Urinary bladder (tissue), 3 donors: ENCODE measurements at regions not wholly inside any gene's neighbourhood (a gene's known extent, or its start where the extent isn't known, plus 50 kb on each side); places are given as distances from the start of the nearest gene placed in this dataset.
"Not testable (repeated sequence)": the region's sequence is repeated elsewhere in the genome, so short reads cannot be mapped to it uniquely, and the experiment has no call there.

Experiments used
- DNase-seq: peaks from one replicate; pipeline ENCODE4 v3.0.0-alpha.2; 2015; ENCODE audit errors: extremely low spot score
- H3K27ac ChIP-seq: one replicate; pipeline ENCODE4 v1.5.1; 2013; ENCODE audit warnings: low read depth, mild to moderate bottlenecking, moderate library complexity
- H3K36me3 ChIP-seq: one replicate; pipeline ENCODE4 v1.6.1; 2013; ENCODE audit warnings: mild to moderate bottlenecking, moderate library complexity; ENCODE audit not compliant: insufficient read depth
- H3K4me1 ChIP-seq: one replicate; pipeline ENCODE4 v1.6.1; 2013; ENCODE audit warnings: mild to moderate bottlenecking, moderate library complexity; ENCODE audit not compliant: insufficient read depth
- H3K4me3 ChIP-seq: one replicate; pipeline ENCODE4 v1.5.1; 2013; ENCODE audit warnings: low read depth, low read length
- WGBS: extraction: QIAGEN DNeasy Blood & Tissue Kit; methylation state at CpG from one replicate; pipeline ENCODE4 v1.1.7; 2013; 5-methylcytosine and 5-hydroxymethylcytosine counted together
- donor health status: healthy with polysubstance abuse.
- donor health status: healthy.

DNA sequence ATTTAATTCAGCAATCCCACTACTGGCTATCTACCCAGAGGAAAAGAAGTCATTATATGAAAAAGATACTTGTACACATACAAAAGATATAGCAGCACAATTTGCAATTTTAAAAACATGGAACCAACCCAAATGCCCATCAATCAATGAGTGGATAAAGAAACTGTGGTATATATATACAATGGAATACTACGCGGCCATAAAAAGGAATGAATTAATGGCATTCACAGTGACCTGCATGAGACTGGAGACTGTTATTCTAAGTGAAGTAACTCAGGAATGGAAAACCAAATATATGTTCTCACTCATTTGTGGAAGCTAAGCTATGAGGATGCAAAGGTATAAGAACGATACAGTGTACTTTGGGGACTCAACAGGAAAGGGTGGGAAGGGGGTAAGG is 102.8 kb upstream of the KCNMA1 start:
- not testable (repeated sequence) for H3K36me3 ChIP-seq, DNase-seq, H3K4me1 ChIP-seq, H3K27ac ChIP-seq, H3K4me3 ChIP-seq
- 98% methylated on average over 3 of the region's 3 CpGs for WGBS

DNA sequence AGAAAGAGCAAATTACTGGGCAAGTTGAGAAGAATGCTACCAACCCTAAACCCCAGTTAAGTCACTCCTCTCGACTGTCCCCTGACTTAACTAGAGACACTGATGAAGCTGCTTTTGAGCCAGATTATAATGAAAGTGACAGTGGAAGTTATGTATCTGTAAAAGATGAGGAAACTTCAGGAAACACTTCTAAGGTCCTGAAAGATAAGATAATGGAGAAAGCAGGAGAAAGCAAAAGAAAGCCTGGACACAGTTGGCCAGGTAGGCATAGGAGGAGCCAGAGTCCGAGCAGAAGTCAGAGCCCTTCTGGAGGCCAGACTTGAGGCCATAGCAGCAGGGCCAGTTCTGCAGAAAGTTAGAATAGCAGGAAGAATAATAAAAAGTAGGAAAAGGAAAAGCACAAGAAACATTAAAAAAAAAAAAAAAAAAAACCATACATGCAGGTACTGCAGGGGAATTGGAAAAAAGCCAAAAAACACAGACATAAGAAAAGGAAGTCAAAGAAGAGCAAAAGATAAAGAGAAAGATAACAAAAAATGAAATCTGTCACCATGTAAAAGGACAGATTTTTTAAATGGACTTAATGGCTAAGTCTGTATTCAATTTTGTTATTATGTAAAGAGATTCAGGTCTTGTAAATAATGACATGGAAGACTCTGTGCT is 101.0 kb upstream of the KCNMA1 start:
- WGBS, result 73% methylated on average over 2 of the region's 2 CpGs
- H3K36me3 ChIP-seq, result no peaks in the 10 kb centered on the region
- DNase-seq, result no peak
- H3K4me3 ChIP-seq, result no peak overlapping the region
- H3K4me1 ChIP-seq, result no peaks in the 10 kb centered on the region
- no peak overlapping the region for H3K27ac ChIP-seq

DNA sequence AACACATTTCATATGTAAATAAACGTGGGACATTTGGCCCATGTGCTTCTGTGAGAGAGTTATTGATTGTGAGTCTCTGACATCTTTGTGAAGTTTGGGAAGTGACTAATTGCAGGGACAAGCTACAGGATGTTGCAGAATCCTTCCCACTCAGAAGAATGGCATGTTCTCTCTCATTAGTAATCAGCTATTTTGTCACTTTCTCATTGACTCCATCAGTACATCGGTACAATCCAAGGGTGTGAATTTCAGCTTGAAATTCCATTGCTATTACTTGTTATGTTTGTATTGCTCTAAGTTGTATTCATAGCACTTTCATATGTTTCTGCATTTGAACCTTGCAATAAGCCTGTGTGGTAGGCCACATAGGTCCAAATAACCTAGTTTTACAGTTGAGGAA is 100.0 kb upstream of the KCNMA1 start:
- no peak for DNase-seq

DNA sequence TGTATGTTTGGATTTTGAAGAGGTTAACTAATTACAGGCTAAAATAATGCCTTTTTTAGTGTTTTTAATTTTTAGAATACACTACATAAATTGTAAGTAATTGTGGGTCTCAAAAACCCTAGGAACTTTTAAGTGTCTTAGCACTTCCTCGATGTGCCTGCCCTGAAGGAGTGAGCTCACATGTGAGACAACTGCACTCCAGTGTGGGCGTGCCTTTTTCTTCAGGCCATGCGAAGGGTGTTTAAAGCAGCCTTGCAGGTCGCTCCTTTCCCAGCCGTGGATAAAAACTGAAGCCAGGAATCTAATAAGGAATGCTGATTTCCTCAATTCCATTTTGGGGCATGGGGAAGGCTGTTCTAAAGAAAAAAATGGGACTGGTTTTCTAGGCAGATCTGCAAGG is 97.5 kb upstream of the KCNMA1 start:
- WGBS, result 25% methylated on average over 5 of the region's 5 CpGs
- DNase-seq, H3K36me3 ChIP-seq, H3K27ac ChIP-seq, H3K4me3 ChIP-seq, H3K4me1 ChIP-seq: not testable (repeated sequence)

More for the DNA sequence above, 100.0 kb upstream of the KCNMA1 start:
- 84% methylated on average over 2 of the region's 2 CpGs for WGBS
- Histone ChIP-seq H3K36me3 (no peaks in the 10 kb centered on the region), H3K4me3 (no peak overlapping the region), H3K4me1 (no peaks in the 10 kb centered on the region), H3K27ac (no peak overlapping the region)

DNA sequence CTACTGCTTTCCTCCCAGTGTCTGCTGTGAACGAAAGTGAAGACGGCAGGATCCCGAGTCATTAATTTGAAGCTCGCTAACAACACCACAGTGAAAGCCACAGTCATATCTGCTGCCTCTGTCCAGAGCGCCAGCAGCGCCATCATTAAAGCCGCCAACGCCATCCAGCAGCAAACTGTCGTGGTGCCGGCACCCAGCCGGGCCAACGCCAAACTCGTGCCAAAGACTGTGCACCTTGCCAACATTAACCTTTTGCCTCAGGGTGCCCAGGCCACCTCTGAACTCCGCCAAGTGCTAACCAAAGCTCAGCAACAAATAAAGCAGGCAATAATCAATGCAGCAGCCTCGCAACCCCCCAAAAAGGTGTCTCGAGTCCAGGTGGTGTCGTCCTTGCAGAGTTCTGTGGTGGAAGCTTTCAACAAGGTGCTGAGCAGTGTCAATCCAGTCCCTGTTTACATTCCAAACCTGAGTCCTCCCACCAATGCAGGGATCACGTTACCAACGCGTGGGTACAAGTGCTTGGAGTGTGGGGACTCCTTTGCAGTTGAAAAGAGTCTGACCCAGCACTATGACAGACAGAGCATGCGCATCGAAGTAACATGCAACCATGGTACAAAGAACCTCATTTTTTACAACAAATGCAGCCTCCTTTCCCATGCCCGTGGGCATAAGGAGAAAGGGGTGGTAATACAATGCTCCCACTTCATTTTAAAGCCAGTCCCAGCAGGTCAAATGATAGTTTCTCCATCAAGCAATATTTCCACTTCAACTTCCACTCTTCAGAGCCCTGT is 94.8 kb upstream of the KCNMA1 start:
- Histone ChIP-seq H3K4me1 (no peaks in the 10 kb centered on the region), H3K27ac (no peak overlapping the region), H3K4me3 (no peak overlapping the region), H3K36me3 (no peaks in the 10 kb centered on the region)
- 82% methylated on average over 23 of the region's 23 CpGs for WGBS
- DNase-seq, result no peak

DNA sequence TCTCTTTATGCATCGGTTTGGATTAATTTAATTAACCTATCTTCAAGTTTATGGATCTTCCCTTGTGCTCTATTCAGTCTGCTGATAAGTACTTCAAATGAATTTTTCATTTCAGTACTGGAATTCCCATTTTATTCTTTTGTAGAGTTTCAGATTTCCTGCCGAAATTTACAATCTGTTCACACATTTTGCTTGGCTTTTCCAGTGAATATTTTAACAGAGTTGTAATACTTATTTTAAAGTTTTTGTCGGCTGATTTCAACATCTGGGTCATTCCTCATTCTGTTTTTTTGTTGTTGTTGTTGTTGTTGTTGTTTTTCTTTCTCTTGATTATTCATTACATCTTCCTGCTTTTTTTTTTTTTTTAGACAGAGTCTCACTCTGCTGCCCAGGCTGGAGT is 89.9 kb upstream of the KCNMA1 start:
- H3K4me1 ChIP-seq, result no peaks in the 10 kb centered on the region
- H3K4me3 ChIP-seq, result no peak overlapping the region
- no peak overlapping the region for H3K27ac ChIP-seq
- no peaks in the 10 kb centered on the region for H3K36me3 ChIP-seq
- WGBS, result 82% methylated on average over 3 of the region's 3 CpGs
- DNase-seq, result no peak

DNA sequence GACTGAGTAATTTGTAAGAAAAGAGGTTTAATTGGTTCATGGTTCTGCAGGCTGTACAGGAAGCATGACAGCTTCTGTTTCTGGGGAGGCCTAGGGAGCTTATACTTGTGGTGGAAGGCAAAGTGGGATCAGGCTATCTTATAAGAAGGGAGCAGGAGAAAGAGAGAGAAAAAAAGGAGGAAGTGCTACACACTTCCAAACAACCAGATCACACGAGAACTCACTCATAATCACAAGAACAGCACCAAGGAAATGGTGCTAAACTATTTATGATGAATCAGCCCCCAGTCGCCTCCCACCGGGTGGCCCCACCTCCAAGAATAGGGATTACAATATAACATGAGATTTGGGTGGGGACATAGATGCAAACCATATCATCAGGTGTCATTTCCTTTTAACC is 89.1 kb upstream of the KCNMA1 start:
- H3K4me1 ChIP-seq, result no peaks in the 10 kb centered on the region
- DNase-seq, result no peak
- WGBS, result 88% methylated on average over 3 of the region's 3 CpGs

DNA sequence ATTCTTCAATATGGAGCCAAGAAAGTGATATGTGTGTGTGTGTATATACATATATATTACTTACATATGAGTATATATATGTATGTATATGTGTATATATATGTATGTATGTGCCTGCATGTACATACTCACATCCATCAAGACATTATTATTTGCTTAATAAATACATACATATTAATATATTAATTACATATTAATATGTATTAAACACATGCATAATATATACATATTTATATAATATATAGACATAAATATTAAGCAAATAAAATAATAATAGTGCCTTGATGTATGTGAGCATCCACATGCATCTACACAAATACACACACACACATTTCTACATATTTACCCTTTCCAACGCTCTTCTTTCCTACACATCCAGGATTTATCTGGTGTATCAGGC is 88.7 kb upstream of the KCNMA1 start:
- DNase-seq, result no peak
- 93% methylated on average over 1 of the region's 1 CpG for WGBS
- no peaks in the 10 kb centered on the region for H3K4me1 ChIP-seq
- no peak overlapping the region for H3K4me3 ChIP-seq
- no peaks in the 10 kb centered on the region for H3K36me3 ChIP-seq
- no peak overlapping the region for H3K27ac ChIP-seq

More for the DNA sequence above, 89.1 kb upstream of the KCNMA1 start:
- no peak overlapping the region for H3K4me3 ChIP-seq
- no peaks in the 10 kb centered on the region for H3K36me3 ChIP-seq
- H3K27ac ChIP-seq, result no peak overlapping the region

DNA sequence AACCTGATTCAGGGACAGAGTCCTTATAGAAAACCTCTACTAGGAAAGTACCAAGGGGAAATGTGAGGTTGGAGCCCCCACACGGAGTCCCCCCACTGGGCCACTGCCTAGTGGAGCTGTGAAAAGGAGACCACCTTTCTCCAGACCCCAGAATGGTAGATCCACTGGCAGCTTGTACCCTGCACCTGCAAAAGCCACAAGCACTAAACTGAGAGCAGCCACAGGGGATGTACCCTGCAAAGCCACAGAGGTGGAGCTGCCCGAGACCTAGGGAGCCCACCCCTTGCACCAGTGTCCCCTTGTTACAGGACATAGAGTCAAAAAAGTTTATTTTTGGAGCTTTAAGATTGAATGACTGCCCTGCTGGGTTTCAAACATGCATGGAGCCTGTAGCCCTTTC is 87.2 kb upstream of the KCNMA1 start:
- Histone ChIP-seq H3K36me3 (no peaks in the 10 kb centered on the region), H3K27ac (no peak overlapping the region), H3K4me1 (no peaks in the 10 kb centered on the region), H3K4me3 (no peak overlapping the region)
- DNase-seq, result no peak
- 77% methylated on average over 2 of the region's 2 CpGs for WGBS

DNA sequence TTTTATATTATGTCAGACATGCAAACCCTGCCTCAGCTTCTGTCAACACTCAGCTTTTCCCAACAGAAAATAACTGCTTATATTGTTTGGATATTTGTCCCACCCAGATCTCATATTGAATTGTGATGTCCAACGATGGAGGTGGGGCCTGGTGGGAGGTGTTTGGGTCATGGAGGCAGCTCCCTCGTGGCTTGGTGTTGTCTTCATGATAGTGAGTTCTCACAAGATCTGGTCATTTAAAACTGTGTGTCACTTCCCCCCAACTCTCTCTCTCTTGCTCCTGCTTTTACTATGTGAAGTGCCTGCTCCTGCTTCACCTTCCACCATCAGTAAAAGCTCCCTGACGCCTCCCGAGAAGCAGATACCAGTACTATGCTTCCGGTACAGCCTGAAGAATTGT is 85.8 kb upstream of the KCNMA1 start:
- 66% methylated on average over 5 of the region's 5 CpGs for WGBS
- Histone ChIP-seq H3K4me1 (no peaks in the 10 kb centered on the region), H3K4me3 (no peak overlapping the region), H3K36me3 (no peaks in the 10 kb centered on the region), H3K27ac (no peak overlapping the region)
- DNase-seq, result no peak

DNA sequence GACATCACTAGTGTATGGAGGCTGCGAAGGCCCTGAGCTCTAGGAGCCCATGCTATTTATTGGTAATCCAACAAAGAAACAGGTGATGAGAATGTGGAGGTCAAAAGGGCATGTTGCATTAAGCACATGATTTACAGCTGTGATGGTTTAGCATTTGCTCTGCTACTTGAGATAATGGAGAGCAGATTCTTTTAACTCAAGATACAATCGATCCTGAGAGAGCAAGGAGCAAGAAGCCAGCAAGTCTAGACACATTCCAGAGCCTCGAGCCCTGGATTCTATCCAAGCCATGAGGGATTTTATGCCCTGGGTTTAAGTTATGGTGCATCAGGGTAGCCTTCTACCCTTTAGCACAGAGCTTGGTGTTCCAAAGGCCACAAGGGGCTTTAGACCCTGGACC is 85.3 kb upstream of the KCNMA1 start:
- H3K4me1 ChIP-seq, H3K4me3 ChIP-seq, H3K36me3 ChIP-seq, H3K27ac ChIP-seq, DNase-seq: not testable (repeated sequence)
- 36% methylated on average over 3 of the region's 3 CpGs for WGBS

DNA sequence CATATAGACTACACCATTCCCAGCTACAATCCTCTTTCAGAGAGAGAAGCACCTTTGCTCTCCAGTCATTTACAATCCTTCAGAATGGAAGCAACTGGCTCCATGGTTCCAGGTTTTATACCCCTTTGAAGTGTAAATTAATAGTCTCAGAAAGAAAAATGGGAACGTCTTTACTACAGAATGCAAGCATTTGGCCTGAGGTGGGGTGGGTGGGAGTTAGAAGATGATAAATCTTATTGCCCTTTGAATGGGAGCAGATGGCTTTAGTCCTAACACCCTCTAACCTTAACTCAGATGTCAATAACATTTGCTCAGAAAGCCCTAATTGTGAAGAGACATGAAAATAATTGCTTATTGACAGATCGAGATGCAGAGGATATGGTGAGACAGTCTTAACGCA is 84.2 kb upstream of the KCNMA1 start:
- Histone ChIP-seq H3K36me3 (no peaks in the 10 kb centered on the region), H3K4me3 (no peak overlapping the region), H3K4me1 (no peaks in the 10 kb centered on the region), H3K27ac (no peak overlapping the region)
- no peak for DNase-seq
- WGBS, result 85% methylated on average over 3 of the region's 3 CpGs

DNA sequence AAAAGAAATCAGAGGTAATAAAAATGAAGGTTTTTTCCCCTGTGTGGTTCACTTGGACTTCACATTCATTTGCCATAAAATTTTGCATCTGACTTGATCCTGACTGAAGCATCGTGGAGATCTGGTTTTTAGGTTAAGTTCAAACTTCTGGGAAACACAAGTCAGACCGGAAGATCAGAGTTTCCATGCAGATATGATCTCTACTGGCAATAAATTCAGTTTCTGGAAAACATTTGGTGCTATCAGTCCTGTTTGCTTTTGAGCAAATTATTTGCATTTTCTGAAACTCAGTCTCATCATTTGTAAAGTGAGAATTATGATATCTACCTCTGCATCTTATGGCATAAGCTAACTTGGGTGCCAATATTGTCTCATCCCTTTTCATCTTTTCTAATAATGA is 81.3 kb upstream of the KCNMA1 start:
- DNase-seq, result no peak
- H3K27ac ChIP-seq, result no peak overlapping the region
- WGBS, result 50% methylated on average over 2 of the region's 2 CpGs
- no peaks in the 10 kb centered on the region for H3K4me1 ChIP-seq
- no peaks in the 10 kb centered on the region for H3K36me3 ChIP-seq
- no peak overlapping the region for H3K4me3 ChIP-seq

DNA sequence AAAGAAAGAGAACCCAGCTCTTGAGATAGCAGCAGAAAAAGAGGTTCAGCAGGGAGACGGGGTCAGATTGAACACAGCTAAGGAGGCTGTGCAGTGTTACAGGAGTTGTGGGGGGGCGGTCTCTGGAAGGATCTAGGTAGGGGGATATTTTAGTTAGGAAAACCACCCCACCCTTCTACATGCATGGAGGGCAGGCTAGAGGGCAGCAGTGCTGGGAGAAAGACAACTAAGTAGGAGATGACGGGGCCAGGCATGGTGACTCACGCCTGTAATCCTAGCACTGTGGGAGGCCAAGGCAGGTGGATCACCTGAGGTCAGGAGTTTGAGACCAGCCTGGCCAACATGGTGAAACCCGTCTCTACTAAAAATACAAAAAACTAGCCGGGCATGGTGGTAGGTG is 80.7 kb upstream of the KCNMA1 start:
- not testable (repeated sequence) for H3K4me1 ChIP-seq, DNase-seq, H3K27ac ChIP-seq, H3K4me3 ChIP-seq, H3K36me3 ChIP-seq
- WGBS, result 84% methylated on average over 6 of the region's 6 CpGs
